Gastrocnemius medialis (tissue), 4 donors: ENCODE measurements at regions not wholly inside any gene's neighbourhood (a gene's known extent, or its start where the extent isn't known, plus 50 kb on each side); places are given as distances from the start of the nearest gene placed in this dataset.

Experiments
- POLR2A ChIP-seq, 2 donors: fragments of 450-650 bp; IDR thresholded peaks; one replicate each; pipeline ENCODE4 v1.6.1; 2017; ENCODE audit warnings: antibody characterized with exemption in 2 of 2, mild to moderate bottlenecking in 2 of 2, moderate library complexity in 2 of 2
- TF ChIP-seq, protein P1 (sequence below), 5 experiments: fragments of 450-650 bp in 3 of 5; fragments of 200-600 bp in 2 of 5; sonication (generic) in 2 of 5; IDR thresholded peaks in 4 of 5; conservative IDR thresholded peaks in 1 of 5; 1 replicate in 4 of 5; 2 replicates in 1 of 5; pipeline ENCODE4 v1.5.1; 2016 to 2019; ENCODE audit warnings: antibody characterized with exemption in 5 of 5, mild to moderate bottlenecking in 3 of 5, moderate library complexity in 3 of 5

DNA sequence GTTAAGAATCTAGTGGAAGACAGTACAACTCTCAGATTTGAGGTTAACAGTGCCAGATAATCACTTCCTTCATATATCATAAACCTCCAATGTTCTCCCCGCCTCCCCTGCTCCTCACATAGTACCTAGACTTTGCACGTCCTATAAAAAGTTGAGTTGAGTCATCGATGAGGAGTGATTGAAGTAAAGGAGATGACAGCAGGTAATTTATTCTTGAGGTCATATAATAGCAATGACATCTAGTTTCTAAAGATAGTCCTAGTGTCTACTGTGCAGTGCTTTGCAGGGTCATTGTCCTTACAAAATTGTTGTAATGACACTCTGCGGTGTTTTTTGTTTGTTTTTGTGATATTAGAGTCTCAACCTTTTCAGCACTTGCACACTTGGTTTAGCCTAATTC is 510.5 kb upstream of the LRFN5 start:
- TF ChIP-seq, protein P1, sequence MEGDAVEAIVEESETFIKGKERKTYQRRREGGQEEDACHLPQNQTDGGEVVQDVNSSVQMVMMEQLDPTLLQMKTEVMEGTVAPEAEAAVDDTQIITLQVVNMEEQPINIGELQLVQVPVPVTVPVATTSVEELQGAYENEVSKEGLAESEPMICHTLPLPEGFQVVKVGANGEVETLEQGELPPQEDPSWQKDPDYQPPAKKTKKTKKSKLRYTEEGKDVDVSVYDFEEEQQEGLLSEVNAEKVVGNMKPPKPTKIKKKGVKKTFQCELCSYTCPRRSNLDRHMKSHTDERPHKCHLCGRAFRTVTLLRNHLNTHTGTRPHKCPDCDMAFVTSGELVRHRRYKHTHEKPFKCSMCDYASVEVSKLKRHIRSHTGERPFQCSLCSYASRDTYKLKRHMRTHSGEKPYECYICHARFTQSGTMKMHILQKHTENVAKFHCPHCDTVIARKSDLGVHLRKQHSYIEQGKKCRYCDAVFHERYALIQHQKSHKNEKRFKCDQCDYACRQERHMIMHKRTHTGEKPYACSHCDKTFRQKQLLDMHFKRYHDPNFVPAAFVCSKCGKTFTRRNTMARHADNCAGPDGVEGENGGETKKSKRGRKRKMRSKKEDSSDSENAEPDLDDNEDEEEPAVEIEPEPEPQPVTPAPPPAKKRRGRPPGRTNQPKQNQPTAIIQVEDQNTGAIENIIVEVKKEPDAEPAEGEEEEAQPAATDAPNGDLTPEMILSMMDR (IDR thresholded peaks at IDR 0.05 in 4 of 5, conservative IDR thresholded peaks at IDR 0.05 in 1 of 5) = no peak
- no peak for TF ChIP-seq POLR2A (IDR thresholded peaks at IDR 0.05)
